Myocyte (in vitro differentiated cells): ENCODE measurements at regions not wholly inside any gene's neighbourhood (a gene's known extent, or its start where the extent isn't known, plus 50 kb on each side); places are given as distances from the start of the nearest gene placed in this dataset.

ENCODE experiments used
- DNase-seq: peaks from one replicate; pipeline ENCODE4 v3.0.0-alpha.2; 2012; ENCODE audit warnings: low read depth

GRCh38 chr12:30100741-30101140, 317.0 kb upstream of the TMTC1 start:
- no peak for DNase-seq

GRCh38 chr12:30098677-30099076, 314.9 kb upstream of the TMTC1 start:
- DNase-seq = no peak

DNA sequence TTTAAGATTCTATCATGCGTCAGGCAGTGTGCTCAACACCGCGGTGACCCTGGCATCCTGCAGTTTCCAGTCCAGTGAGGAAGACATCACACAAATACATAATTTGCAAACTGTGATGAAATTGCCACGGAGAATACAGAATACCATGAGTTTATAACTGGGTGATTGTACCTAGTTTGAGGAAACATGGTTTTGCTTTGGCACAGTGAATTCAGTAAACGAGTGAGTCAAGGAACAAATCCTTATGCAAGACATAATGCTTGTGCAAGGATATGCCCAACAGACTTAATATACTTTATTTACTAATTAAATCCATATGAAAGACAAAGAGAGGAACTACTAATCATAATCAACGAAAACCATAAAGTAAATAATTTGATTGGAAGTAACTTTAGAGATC, 311.8 kb upstream of the TMTC1 start:
- DNase-seq = no peak

DNA sequence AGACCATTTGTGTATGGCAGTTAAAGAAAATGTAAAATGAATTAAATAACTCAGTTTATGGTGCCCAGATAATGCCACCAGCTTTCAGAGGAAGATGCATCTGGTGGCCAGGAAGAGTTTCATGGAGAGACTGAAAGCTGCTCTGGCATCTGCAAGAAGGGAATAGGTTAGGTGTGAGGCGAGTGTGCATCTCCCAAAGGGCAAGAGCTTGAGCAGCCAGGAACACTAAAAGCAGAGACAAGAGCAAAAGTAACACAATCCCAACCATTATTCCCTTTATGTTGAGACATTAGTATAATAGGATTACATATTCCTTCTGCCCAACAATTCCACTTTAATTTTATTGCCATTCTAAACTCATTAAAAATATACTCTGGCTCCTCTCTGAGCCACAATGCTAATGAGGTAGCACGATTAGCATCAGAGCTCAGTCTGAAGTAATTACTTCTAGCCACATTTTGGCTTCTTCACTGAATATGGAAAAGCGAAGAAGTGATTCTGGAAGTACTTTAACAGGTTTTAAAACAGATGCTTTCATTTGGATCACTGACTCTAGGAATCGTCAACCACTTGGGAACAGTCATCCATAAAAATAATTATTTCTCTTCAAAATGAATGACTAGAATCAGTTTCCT, 309.4 kb upstream of the TMTC1 start:
- no peak for DNase-seq

DNA sequence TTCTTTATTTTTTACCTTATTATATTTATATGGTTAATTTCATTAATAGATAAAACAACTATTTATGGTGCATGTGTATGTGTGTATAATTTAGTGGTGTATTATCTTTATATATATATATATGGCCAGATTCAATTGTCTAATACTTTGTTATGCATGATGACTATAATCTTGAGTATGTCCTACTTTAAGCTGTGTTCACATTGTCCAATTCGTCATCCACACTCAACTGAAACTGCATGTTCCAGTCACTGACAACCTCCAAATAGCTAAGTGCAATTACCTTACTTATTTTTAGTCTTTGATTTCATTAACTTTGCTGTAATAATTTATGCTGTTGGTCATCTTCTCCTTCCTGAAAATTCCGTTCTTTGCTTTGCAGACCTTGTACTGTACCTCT, 306.5 kb upstream of the TMTC1 start:
- DNase-seq = no peak

GRCh38 chr12:30088259-30088995, 304.7 kb upstream of the TMTC1 start:
- peak; percentile 23 for DNase-seq

DNA sequence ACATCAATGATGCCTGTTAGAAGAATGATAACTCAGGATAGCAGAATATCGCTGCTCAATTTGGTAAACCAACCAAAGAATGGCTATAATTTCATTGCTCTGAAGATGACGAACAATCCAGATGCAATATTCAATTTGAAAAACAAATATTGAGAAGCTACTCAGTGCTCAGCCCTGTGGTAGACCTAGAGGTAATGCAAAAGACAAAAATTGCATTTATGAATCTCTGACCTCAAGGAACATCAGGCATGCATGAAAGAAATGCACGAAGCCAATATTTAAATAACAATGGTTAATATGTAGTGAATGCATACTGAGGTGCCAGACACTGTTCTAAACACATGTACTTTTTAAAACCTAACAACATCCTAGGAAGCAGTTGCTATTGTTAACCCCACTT, 298.6 kb upstream of the TMTC1 start:
- DNase-seq = no peak

DNA sequence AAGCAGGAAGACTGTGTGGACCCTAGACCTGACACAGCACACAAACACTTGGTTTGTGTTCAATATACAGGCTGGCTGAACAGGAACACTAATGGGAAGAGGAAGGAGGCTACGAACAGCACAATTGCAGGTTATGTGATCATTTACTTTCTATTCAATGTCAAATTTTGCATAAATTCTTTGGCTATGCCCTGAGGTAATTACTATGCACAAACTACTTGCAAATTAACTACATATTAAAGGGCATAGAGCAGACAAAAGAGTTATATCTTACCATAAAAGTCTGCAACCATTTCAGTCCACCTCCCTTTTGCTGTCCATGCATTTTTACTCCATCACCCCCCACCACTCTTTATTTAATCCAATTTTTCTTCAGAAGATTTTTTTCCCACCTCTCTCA, 291.2 kb upstream of the TMTC1 start:
- DNase-seq = no peak

GRCh38 chr12:30072824-30073223, 289.1 kb upstream of the TMTC1 start:
- no peak for DNase-seq

- no peak for DNase-seq
Measured at GRCh38 chr12:30067146-30067545, 283.4 kb upstream of the TMTC1 start.

DNA sequence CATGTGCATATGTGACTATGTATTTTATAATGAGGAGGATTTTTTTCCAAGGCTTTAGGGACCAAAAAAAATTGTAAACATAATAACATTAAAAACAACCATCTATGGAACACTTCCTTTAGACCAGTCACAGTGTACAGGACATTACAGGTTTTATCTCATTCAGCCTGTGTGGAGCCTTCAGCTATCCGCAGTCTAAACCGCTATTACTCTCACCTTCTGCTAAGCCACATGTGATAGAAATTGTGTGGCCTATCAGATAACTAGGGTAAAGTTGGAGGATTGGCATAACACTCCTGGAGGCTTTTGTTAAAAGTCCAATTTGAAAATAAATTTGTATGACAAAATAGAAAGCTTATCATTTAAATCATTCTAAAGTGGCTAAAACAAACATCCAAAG, 281.2 kb upstream of the TMTC1 start:
- DNase-seq = no peak

GRCh38 chr12:30063435-30063945, 279.7 kb upstream of the TMTC1 start:
- DNase-seq = no peak

GRCh38 chr12:30048371-30048770, 264.6 kb upstream of the TMTC1 start:
- DNase-seq = no peak

GRCh38 chr12:30047516-30048254, 263.9 kb upstream of the TMTC1 start:
- peak; percentile 10 for DNase-seq

DNA sequence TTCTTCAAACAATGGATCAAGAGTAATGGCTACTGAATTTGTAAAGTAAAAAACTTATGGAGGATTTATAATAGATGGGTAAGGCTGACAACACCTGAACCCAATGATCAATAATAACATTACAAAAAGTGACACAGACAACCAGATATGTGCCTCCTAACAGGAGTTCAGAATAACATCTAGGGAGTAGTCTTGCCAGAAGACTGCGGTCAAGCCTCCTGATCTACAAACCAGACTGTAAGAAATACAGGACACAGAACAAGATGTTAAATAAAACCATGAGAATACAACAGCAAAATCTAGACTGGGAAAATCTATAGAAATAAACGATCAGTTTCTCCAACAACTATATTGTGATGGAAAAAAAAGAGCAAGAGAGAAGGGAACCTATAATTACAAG, 262.6 kb upstream of the TMTC1 start:
- no peak for DNase-seq

GRCh38 chr12:30045171-30045570, 261.4 kb upstream of the TMTC1 start:
- DNase-seq = no peak

DNA sequence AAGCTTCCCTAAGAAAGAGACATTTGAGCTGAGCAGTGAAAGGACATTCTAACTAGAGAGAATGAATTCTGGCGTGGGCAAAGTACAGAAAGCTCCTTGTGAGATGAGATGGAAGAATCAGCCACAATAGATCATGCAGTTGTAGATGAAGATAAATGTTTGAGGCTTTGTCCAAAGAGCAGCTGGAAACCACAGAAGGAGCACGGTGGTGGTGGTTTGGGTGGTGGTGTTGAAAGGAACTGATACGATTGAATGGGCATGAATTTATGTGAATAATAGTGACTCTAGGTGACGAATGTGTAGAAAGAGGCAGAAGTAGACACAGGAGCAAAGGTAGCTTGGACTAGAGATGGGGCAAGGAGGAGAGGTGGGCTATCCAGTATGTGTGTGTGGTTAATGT, 260.5 kb upstream of the TMTC1 start:
- no peak for DNase-seq

DNA sequence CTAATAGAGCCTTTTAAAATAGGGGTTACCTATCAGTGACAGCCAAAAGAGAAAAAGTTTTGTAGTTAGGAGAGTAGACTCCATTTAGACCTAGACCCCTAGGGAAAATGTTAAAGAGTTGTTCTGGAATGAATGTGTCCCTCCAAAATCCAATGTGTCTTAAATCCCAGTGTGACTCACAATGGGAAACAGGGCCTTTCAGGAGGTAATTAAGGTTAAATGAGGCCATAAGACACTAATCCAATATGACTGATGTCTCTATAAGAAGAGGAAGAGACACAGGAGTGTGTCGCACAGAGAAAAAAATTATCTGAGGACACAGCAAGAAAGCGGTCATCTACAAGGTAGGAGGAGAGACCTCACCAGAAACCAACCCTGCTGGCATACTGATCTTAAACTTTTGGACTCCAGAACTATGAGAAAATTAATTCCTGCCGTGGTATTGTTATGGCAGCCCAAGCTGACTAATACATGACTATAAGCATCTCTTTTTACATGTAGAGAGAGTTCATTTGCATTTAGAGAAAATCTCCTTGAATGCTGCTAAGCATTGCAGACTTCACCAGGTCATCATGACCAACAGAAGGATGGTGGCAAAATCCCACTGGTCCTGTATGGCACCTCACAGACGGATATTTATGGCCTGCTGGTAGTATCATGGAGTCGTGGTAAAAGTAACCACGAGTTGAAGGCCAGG, 259.6 kb upstream of the TMTC1 start:
- DNase-seq = no peak

- DNase-seq = no peak
Measured at GRCh38 chr12:30041096-30041495, 257.4 kb upstream of the TMTC1 start.

- no peak for DNase-seq
Measured at GRCh38 chr12:30030693-30031374, 247.1 kb upstream of the TMTC1 start.

- peak; percentile 9 for DNase-seq
Measured at GRCh38 chr12:30026621-30027234, 243.0 kb upstream of the TMTC1 start.
